Fibroblast of lung (primary cell): ENCODE measurements at regions not wholly inside any gene's neighbourhood (a gene's known extent, or its start where the extent isn't known, plus 50 kb on each side); places are given as distances from the start of the nearest gene placed in this dataset.

ENCODE experiments used
- DNase-seq, 2 donors: peaks; one replicate each; pipeline versions ENCODE4 v3.0.0 to v3.0.0-alpha.2; 2010; ENCODE audit warnings: low read depth in 2 of 2
- H2AFZ ChIP-seq: 2 replicates; pipeline ENCODE4 v1.5.1; 2012; ENCODE audit warnings: low read length, control low read depth, inconsistent platforms
- H3K27ac ChIP-seq: 2 replicates; pipeline ENCODE4 v1.5.1; 2011; ENCODE audit warnings: low read length, control low read depth; ENCODE audit not compliant: insufficient read depth
- H3K27me3 ChIP-seq: 2 replicates; pipeline ENCODE4 v1.5.1; 2011; ENCODE audit warnings: mild to moderate bottlenecking, low read length; ENCODE audit not compliant: control insufficient read depth, insufficient read depth
- H3K36me3 ChIP-seq: 2 replicates; pipeline ENCODE4 v1.5.1; 2011; ENCODE audit warnings: low read length; ENCODE audit not compliant: control insufficient read depth, insufficient read depth
- H3K4me1 ChIP-seq: 2 replicates; pipeline ENCODE4 v1.5.1; 2011; ENCODE audit warnings: low read length; ENCODE audit not compliant: control insufficient read depth, insufficient read depth; ENCODE audit errors: extremely low read depth
- H3K4me2 ChIP-seq: 2 replicates; pipeline ENCODE4 v1.5.1; 2011; ENCODE audit warnings: low read length, control low read depth; ENCODE audit not compliant: insufficient read depth; ENCODE audit errors: extremely low read depth
- H3K4me3 ChIP-seq, 4 experiments: fragments of 200-600 bp in 1 of 4; sonication (generic) in 1 of 4; replicated peaks in 1 of 4; 2 replicates each; pipeline ENCODE4 v1.5.1; 2011 to 2016; ENCODE audit warnings: low read length in 4 of 4, low read depth in 3 of 4, mild to moderate bottlenecking in 3 of 4, control low read depth in 2 of 4, inconsistent platforms in 1 of 4, mixed read lengths in 1 of 4; ENCODE audit not compliant: insufficient read depth in 1 of 4; ENCODE audit errors: control extremely low read depth in 1 of 4
- H3K79me2 ChIP-seq: 2 replicates; pipeline ENCODE4 v1.5.1; 2012; ENCODE audit warnings: mild to moderate bottlenecking, low read length, inconsistent platforms; ENCODE audit not compliant: control insufficient read depth, insufficient read depth
- H3K9ac ChIP-seq: 2 replicates; pipeline ENCODE4 v1.5.1; 2011; ENCODE audit warnings: mild to moderate bottlenecking, low read length, control low read depth; ENCODE audit not compliant: insufficient read depth
- H3K9me3 ChIP-seq: 2 replicates; pipeline ENCODE4 v1.5.1; 2012; ENCODE audit warnings: low read depth, low read length; ENCODE audit not compliant: control insufficient read depth, insufficient read depth
- H4K20me1 ChIP-seq: 2 replicates; pipeline ENCODE4 v1.5.1; 2011; ENCODE audit warnings: low read length; ENCODE audit not compliant: control insufficient read depth, insufficient read depth; ENCODE audit errors: extremely low read depth
- EZH2 ChIP-seq: IDR thresholded peaks from 2 replicates; pipeline ENCODE4 v1.5.1; 2012; ENCODE audit warnings: low read length, control low read depth, mild to moderate bottlenecking; ENCODE audit errors: missing control alignments
- TF ChIP-seq, protein P1 (sequence below), 2 donors: IDR thresholded peaks in 1 of 2; conservative IDR thresholded peaks in 1 of 2; 1 replicate in 1 of 2; 2 replicates in 1 of 2; pipeline ENCODE4 v1.5.1; 2011 to 2012; ENCODE audit warnings: low read length in 2 of 2, control low read depth in 1 of 2, inconsistent platforms in 1 of 2, low read depth in 1 of 2, mild to moderate bottlenecking in 1 of 2

GRCh38 chr7:49287653-49288052 lies 363.3 kb downstream of the CDC14C start:
- Histone ChIP-seq H3K4me3 (no peak overlapping the region), H3K79me2 (no peaks in the 10 kb centered on the region), H3K4me1 (no peaks in the 10 kb centered on the region), H3K4me2 (no peak overlapping the region), H3K36me3 (no peaks in the 10 kb centered on the region), H3K9ac (no peak overlapping the region), H3K27me3 (no peaks in the 10 kb centered on the region), H4K20me1 (no peaks in the 10 kb centered on the region), H3K9me3 (no peaks in the 10 kb centered on the region), H3K27ac (no peak overlapping the region), H2AFZ (no peak overlapping the region)
- DNase-seq: no peak
- TF ChIP-seq, protein P1, sequence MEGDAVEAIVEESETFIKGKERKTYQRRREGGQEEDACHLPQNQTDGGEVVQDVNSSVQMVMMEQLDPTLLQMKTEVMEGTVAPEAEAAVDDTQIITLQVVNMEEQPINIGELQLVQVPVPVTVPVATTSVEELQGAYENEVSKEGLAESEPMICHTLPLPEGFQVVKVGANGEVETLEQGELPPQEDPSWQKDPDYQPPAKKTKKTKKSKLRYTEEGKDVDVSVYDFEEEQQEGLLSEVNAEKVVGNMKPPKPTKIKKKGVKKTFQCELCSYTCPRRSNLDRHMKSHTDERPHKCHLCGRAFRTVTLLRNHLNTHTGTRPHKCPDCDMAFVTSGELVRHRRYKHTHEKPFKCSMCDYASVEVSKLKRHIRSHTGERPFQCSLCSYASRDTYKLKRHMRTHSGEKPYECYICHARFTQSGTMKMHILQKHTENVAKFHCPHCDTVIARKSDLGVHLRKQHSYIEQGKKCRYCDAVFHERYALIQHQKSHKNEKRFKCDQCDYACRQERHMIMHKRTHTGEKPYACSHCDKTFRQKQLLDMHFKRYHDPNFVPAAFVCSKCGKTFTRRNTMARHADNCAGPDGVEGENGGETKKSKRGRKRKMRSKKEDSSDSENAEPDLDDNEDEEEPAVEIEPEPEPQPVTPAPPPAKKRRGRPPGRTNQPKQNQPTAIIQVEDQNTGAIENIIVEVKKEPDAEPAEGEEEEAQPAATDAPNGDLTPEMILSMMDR (conservative IDR thresholded peaks at IDR 0.05 in 1 of 2, IDR thresholded peaks at IDR 0.05 in 1 of 2; ENCODE audit: low read depth in 1 of 2, low read length in 2 of 2): no peak
- TF ChIP-seq EZH2: no peak

GRCh38 chr7:49294611-49295010 lies 370.3 kb downstream of the CDC14C start:
- Histone ChIP-seq H3K27ac (no peak overlapping the region), H3K9ac (no peak overlapping the region), H3K4me2 (no peak overlapping the region), H3K4me3 (no peak overlapping the region), H3K9me3 (no peaks in the 10 kb centered on the region), H3K36me3 (no peaks in the 10 kb centered on the region), H2AFZ (no peak overlapping the region), H3K79me2 (no peaks in the 10 kb centered on the region), H4K20me1 (no peaks in the 10 kb centered on the region), H3K4me1 (no peaks in the 10 kb centered on the region), H3K27me3 (no peaks in the 10 kb centered on the region)
- DNase-seq: peak in 1 of 2 donors; percentile 69
- TF ChIP-seq EZH2: no peak
- TF ChIP-seq, protein P1 (conservative IDR thresholded peaks at IDR 0.05 in 1 of 2, IDR thresholded peaks at IDR 0.05 in 1 of 2; ENCODE audit: low read depth in 1 of 2, low read length in 2 of 2): no peak

DNA sequence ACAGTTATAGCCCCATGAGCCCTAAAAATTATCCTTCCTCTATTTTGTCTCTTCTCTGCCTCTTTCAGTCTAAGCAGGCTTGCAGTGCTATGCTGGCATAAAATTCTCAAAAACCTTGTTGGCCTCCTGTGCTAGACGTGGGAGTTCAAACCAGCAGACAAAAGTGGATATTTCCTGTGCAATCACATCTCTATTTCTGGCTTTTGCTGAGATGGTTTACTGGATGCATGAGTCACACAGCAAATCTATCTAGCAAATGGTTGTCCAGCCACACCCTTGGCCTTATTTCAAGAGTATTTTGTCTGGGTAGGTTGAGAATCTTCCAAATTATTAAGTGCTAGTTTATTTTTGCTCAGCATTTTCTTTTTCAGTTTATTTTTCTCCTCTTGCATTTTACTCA lies 370.8 kb downstream of the CDC14C start:
- Histone ChIP-seq H3K27me3 (no peaks in the 10 kb centered on the region), H3K9ac (no peak overlapping the region), H3K27ac (no peak overlapping the region), H3K4me2 (no peak overlapping the region), H2AFZ (no peak overlapping the region), H3K4me3 (no peak overlapping the region), H3K4me1 (no peaks in the 10 kb centered on the region), H3K9me3 (no peaks in the 10 kb centered on the region), H3K36me3 (no peaks in the 10 kb centered on the region), H3K79me2 (no peaks in the 10 kb centered on the region), H4K20me1 (no peaks in the 10 kb centered on the region)
- no peak for TF ChIP-seq EZH2
- TF ChIP-seq, protein P1 (conservative IDR thresholded peaks at IDR 0.05 in 1 of 2, IDR thresholded peaks at IDR 0.05 in 1 of 2; ENCODE audit: low read depth in 1 of 2, low read length in 2 of 2): no peak
- peak in 1 of 2 donors; percentile 88 for DNase-seq
